ENCODE measurements at regions not wholly inside any gene's neighbourhood (a gene's known extent, or its start where the extent isn't known, plus 50 kb on each side); places are given as distances from the start of the nearest gene placed in this dataset.

DNA sequence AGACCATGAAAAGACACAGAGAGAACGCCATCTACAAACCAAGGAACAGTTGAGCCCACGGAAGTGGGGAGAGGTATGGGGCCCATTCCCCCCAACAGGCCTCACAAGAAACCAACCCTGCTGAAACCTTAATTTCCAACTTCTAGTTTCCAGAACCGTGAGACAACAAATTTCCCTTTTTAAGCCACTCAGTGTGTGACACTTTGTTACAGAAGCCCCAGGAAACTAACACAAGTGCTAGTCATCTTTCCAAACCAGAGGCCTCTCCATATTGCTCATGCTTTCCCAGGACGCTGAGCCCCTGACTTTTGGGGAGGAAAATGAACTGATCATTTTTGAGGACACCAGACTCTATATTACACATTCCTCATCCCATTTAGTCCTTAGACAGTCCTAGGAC is 186.8 kb downstream of the NUFIP1 start:
- ChIA-PET POLR2A (no interaction called here), RAD21 (ENCODE audit: low non-redundant PET in 1 of 2, low total read pairs in 2 of 2, uncharacterized antibody in 2 of 2, unreplicated experiment in 2 of 2) (no interaction called here), CTCF (no interaction called here)
- Histone ChIP-seq H3K9me3 (ENCODE audit: control insufficient read depth in 1 of 2, insufficient read depth in 1 of 2, low read depth in 1 of 2, low read length in 2 of 2) (no peaks in the 10 kb centered on the region), H3K9ac (ENCODE audit: low read length) (no peak overlapping the region), H3K79me2 (ENCODE audit: insufficient read depth, low read length) (no peaks in the 10 kb centered on the region), H3K36me3 (ENCODE audit: control insufficient read depth in 1 of 2, insufficient read depth in 2 of 2, low read length in 2 of 2) (no peaks in the 10 kb centered on the region), H3K4me1 (ENCODE audit: control insufficient read depth in 1 of 2, insufficient read depth in 2 of 2, low read length in 2 of 2) (peaks cover 0 to 10% of the 10 kb centered on the region in 2 experiments; a peak in 2 of 4 replicates), H3K4me3 (replicated peaks in 1 of 2; ENCODE audit: low read depth in 1 of 2, low read length in 2 of 2) (no peak overlapping the region), H3K27ac (ENCODE audit: low read depth, low read length) (no peak overlapping the region), H2AFZ (ENCODE audit: low read depth, low read length, poor library complexity, severe bottlenecking) (no peak overlapping the region), H3K9me2 (ENCODE audit: insufficient read depth) (no peaks in the 10 kb centered on the region), H3K27me3 (ENCODE audit: insufficient read depth, low read length) (no peaks in the 10 kb centered on the region), H3K4me2 (ENCODE audit: low read length) (peak overlapping the region; percentile 40; the same call in 1 of the 2 replicates), H4K20me1 (ENCODE audit: insufficient read depth) (no peaks in the 10 kb centered on the region)
- BruUV-seq (replicated peaks): no TSS peak
- no peak for TF ChIP-seq TCF7L2 (IDR thresholded peaks at IDR 0.05; ENCODE audit: borderline replicate concordance, extremely low read depth, insufficient read depth, insufficient read length)
- TF ChIP-seq EZH2 (IDR thresholded peaks at IDR 0.05): no peak
- no peak for TF ChIP-seq CBX3 (IDR thresholded peaks at IDR 0.05; ENCODE audit: low read depth)
- TF ChIP-seq SRF (IDR thresholded peaks at IDR 0.05; ENCODE audit: low read depth): no peak
- TF ChIP-seq, protein P1, sequence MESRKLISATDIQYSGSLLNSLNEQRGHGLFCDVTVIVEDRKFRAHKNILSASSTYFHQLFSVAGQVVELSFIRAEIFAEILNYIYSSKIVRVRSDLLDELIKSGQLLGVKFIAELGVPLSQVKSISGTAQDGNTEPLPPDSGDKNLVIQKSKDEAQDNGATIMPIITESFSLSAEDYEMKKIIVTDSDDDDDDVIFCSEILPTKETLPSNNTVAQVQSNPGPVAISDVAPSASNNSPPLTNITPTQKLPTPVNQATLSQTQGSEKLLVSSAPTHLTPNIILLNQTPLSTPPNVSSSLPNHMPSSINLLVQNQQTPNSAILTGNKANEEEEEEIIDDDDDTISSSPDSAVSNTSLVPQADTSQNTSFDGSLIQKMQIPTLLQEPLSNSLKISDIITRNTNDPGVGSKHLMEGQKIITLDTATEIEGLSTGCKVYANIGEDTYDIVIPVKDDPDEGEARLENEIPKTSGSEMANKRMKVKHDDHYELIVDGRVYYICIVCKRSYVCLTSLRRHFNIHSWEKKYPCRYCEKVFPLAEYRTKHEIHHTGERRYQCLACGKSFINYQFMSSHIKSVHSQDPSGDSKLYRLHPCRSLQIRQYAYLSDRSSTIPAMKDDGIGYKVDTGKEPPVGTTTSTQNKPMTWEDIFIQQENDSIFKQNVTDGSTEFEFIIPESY (IDR thresholded peaks at IDR 0.05; ENCODE audit: extremely low read depth, insufficient replicate concordance, low read length): no peak
- no peak for TF ChIP-seq FOSL1 (IDR thresholded peaks at IDR 0.05; ENCODE audit: low read depth)
- TF ChIP-seq JUND (IDR thresholded peaks at IDR 0.05): no peak
- TF ChIP-seq ATF3 (IDR thresholded peaks at IDR 0.05): no peak
- TF ChIP-seq CEBPB (IDR thresholded peaks at IDR 0.05; ENCODE audit: low read depth): no peak
- TF ChIP-seq ZNF274 (IDR thresholded peaks at IDR 0.05; ENCODE audit: low read depth, low read length): no peak
- no peak for ATAC-seq
- intact Hi-C loops (cut with micrococcal nuclease): no loop called here
- no peak for DNase-seq (ENCODE audit: low read depth, low spot score)

Data from HCT116 (cell line).